GM19455 (cell line): ENCODE measurements at regions not wholly inside any gene's neighbourhood (a gene's known extent, or its start where the extent isn't known, plus 50 kb on each side); places are given as distances from the start of the nearest gene placed in this dataset.

ENCODE experiments used
- ATAC-seq: cut with Tn5 transposase; IDR thresholded peaks from one replicate; pipeline ENCODE4 v1.9.1; 2021; ENCODE audit not compliant: unreplicated experiment

GRCh38 chr16:86285938-86286921 lies 224.1 kb upstream of the FOXF1 start:
- ATAC-seq: no peak

DNA sequence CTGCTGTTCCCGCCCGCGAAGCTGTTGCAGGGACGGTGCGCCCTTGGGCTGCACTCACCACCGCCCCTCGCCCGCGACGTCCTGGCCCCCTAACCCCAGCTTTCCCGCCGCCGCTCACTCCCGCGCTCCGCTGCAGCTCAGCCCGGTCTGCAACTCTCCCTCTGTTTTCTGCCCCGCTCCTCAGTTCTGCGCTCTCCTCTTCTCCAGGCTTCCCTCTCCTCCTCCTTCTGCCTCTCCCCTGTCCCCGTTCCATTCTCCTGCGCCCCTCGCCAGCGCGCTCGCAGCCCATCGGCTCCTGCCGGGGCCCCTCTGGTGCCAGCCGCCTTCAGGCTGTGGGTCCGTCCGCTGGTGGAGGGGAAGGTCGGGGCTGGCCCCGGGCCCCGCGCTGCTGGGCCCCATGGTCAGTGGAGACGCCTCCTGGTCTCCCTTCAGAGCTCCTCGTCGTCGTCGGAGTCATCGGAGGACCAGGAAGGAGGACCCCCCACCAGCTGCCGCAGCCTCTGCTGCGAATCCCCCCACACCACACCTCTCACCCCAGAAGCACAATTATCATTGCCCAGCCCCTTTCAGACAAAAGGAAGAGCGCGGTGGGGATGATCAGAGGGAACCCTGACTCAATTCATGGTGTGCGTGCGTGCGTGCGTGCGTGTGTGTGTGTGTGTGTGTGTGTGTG lies 223.2 kb upstream of the FOXF1 start:
- no peak for ATAC-seq

DNA sequence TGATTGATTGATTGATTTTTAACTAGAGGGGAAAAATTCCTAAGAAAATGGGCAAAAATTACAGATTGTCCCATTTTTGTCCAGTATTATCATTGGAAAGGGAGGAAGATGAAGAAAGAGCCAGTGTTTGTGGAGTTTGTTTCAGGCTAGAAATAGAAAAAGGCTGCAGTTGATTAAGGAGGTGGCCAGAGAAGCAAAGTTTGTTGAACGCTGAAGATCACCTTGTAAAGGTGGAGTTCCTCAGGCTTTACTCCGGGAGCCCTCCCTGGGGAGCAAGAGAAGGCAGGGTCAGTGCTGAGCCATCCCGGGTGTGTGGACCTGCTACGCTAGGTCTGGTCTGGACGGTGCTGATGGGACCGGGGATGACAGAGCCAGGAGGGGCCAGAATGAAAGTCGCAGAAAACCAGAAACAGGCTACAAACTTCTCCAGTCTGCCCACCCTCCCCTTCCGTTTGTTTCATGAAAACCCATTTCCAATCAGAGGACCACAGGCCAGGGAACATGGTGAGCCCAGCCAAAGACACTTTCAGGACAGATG lies 222.6 kb upstream of the FOXF1 start:
- ATAC-seq: no peak

- no peak for ATAC-seq
Observed at GRCh38 chr16:86288716-86289294, 221.5 kb upstream of the FOXF1 start.

DNA sequence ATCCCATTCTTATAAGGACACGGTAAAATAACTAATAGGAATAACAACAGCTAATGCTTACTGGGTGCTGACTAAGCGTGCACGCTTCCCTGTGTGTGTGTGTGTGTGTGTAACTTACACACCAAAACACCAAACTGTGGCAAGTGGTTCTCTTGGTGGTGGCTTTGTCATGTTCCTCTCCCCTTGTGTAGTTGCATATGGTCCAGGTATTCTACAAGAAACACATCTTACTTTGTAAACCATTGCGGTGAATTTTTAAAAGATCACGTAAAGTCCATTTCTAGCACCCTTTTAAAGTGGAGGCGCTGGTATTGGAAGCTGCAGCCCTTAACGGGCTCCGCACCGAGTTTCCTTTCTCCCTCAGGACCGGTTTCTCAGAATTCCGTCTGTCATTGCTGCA lies 221.0 kb upstream of the FOXF1 start:
- ATAC-seq: no peak

DNA sequence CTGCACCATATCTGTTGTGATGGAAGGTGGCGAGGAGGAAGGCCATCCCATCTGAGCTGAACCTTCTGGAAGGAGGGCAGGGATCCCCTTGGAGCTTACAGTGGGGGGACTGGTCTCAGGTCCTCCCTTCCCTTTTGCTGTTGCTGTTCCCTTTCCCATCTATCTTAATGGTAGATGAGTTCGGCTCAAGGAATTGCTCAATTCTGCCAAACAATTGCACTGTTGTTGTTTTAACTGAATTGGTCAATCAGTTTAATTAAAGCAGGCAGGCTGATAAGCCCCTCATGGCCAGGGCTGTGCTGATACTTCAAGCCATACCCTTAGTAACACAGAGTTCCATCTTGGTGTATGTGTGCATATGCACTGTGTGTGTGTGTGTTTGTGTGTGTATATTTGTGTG lies 220.4 kb upstream of the FOXF1 start:
- no peak for ATAC-seq

- ATAC-seq: no peak
Observed at GRCh38 chr16:86291491-86291890, 218.8 kb upstream of the FOXF1 start.

- no peak for ATAC-seq
Observed at GRCh38 chr16:86292171-86292775, 218.1 kb upstream of the FOXF1 start.

DNA sequence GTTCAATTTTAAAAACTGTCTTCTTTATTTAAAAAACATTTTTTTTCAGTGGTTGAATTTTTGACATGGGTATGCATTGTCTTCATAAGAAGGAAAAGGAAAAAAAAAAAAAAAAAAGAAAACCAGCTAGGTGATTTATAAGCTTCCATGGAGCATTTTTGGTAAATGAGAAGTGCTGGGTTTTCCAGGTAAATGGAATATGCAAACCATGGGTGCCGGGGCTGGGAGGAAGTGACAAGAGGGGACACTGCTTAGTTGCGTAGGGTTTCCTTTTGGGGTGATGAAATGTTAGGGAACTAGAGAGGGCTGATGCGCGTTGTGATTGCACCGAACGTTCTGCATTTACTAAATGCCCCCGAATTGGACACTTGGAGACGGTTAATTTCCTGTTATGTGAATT lies 217.4 kb upstream of the FOXF1 start:
- ATAC-seq: no peak

GRCh38 chr16:86293906-86294305 lies 216.4 kb upstream of the FOXF1 start:
- ATAC-seq: no peak

- ATAC-seq: no peak
Observed at GRCh38 chr16:86294535-86295196, 215.7 kb upstream of the FOXF1 start.

DNA sequence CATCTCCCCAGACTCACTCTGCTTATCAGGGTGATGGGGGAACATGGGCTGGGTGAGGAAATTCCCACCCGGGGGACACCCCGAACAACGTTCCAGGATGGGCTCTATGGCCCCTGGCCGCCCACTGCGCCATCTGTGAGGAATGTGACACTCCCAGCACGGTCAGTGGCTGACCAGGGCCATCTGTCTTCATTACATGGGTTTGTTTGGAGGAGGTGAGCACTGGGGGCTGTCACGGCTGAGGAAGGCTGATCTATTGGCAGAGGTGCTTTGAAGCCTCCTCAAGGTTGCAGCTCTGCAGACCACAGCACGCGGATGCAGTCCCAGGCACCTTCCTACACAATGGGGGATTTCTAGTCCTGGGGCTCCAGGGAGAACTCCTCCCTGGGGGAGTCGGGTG lies 214.1 kb upstream of the FOXF1 start:
- no peak for ATAC-seq

- ATAC-seq: no peak
Observed at GRCh38 chr16:86297391-86297790, 212.9 kb upstream of the FOXF1 start.

DNA sequence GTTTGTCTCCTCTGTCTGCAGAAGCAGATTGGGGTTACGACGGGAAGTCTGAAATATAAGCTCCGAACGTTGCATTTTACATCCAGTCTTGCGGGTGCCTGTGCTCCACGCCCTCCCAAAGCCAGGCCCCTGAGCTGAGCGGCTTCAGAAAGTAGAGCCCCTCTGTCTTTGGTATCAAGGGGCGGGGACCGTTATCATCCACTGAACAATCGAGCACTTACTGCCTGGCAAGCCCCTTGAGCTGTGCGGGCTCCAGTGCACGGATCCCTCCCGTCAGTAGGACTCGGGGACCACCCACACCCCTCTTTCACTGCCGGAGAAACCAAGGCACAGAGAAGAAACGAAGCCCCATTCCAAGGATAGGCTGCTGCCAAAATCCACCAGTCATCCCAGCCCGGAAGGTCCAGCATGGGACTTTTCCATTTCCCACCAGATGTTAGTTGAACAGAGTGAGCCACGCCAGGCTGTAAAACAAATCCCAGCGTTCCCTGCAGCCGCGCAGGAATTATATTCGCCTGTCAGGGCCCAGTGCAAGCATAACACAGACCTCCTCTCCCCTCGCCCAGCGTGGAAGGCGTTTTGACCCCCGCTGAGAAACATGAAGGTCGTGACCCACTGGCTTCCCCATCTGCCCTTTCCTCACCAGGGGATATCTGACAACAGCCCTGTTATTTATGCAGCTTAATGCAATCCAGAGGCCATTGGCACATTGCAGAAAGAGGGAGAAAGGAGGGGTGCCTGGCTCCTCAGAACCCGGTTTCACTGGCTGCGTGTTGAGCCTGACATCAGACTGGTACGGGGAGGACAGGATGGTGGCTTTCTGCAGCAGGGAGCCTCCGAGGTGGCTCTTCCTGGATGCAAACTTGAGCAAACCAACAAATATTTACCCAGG lies 212.2 kb upstream of the FOXF1 start:
- ATAC-seq: no peak

DNA sequence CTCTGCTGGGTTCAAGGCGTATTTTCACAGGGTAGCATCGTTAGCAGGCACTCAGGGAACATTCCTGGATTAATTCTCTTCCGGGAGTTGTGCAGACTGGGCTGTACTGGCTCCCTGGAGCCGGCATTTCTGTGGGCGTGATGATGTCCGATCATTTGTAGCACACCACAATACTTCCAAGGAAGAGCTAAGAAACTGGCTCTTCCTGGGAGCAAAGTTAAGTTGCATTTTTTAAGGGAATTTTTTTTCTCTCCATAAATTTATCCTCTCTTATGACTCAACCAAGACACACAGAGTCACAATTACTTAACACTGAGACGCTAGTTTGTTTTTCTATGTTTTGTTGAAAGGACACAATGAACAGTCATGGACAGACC lies 211.6 kb upstream of the FOXF1 start:
- no peak for ATAC-seq

- ATAC-seq: no peak
Observed at GRCh38 chr16:86299882-86300610, 210.3 kb upstream of the FOXF1 start.

DNA sequence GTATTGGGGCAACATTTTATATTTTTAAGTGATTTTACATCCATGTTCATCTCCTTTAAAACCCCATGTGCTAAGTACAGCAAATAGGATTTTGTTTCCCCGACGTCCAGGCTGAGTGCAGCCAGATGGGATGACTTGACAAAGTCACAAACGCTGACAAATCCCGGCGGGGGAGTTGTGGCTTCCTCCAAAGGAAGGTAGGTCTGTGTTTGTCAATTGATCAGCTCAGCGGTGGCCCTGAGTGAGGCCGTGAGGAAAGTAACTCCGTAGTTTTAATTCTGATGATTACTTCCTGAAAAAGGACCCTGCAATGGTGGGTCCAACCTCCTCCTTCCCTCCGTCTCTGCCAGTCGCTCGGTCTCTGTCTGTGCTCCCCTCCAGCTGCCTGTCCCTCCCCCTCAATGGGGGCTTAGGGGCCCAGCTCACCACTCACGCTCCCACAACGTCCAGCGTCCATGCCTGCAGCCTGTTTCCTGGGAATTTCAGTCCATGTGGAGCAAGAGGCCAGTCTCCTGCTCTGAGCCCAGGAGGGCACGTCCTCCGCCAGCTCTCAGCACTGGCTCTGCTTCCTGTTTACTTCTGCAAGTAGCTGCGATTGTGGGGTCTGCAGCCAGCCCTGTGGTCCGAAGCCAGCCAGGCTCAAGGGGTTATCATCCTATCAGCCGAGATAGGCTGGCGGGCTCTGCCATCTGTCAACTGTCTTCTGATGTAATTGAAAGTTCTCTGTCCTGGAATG lies 209.4 kb upstream of the FOXF1 start:
- ATAC-seq: no peak

GRCh38 chr16:86302421-86303109 lies 207.8 kb upstream of the FOXF1 start:
- ATAC-seq: no peak
